ENCODE measurements at regions not wholly inside any gene's neighbourhood (a gene's known extent, or its start where the extent isn't known, plus 50 kb on each side); places are given as distances from the start of the nearest gene placed in this dataset.

DNA sequence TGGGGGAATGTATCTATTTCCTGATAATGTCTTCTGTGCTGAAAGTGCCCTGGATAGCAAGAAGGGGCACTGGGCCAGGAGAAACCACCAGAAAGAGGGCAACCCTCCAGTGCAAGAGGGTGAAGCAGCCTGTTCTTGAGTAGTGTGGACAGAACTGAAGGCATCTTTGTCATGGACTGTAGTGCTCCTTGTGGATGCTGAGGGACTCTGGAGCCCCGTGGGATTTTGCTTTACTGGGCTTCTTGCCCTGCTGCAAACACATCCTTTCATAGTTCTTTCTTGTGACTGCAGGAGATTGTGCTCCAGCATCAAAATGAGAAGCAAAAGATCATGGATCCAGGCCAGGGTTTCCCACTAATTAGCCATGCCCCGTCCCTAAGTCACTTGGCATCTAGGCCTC lies 300.6 kb downstream of the ZNF326 start:
- Mint-ChIP-seq H3K9me3 (no peaks in the 10 kb centered on the region), H3K4me1 (peaks cover 6% of the 10 kb centered on the region; the same call in 2 of the 3 replicates), H3K4me3 (no peak overlapping the region), H3K27ac (no peak overlapping the region), H3K36me3 (ENCODE audit: low read depth) (no peaks in the 10 kb centered on the region), H3K27me3 (ENCODE audit: insufficient read depth, low read depth, poor library complexity) (no peaks in the 10 kb centered on the region)
- TF ChIP-seq JUNB (IDR thresholded peaks at IDR 0.05; ENCODE audit: unreplicated experiment): no peak
- TF ChIP-seq, protein P1, sequence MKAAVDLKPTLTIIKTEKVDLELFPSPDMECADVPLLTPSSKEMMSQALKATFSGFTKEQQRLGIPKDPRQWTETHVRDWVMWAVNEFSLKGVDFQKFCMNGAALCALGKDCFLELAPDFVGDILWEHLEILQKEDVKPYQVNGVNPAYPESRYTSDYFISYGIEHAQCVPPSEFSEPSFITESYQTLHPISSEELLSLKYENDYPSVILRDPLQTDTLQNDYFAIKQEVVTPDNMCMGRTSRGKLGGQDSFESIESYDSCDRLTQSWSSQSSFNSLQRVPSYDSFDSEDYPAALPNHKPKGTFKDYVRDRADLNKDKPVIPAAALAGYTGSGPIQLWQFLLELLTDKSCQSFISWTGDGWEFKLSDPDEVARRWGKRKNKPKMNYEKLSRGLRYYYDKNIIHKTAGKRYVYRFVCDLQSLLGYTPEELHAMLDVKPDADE (IDR thresholded peaks at IDR 0.05): no peak
- TF ChIP-seq, protein P2, sequence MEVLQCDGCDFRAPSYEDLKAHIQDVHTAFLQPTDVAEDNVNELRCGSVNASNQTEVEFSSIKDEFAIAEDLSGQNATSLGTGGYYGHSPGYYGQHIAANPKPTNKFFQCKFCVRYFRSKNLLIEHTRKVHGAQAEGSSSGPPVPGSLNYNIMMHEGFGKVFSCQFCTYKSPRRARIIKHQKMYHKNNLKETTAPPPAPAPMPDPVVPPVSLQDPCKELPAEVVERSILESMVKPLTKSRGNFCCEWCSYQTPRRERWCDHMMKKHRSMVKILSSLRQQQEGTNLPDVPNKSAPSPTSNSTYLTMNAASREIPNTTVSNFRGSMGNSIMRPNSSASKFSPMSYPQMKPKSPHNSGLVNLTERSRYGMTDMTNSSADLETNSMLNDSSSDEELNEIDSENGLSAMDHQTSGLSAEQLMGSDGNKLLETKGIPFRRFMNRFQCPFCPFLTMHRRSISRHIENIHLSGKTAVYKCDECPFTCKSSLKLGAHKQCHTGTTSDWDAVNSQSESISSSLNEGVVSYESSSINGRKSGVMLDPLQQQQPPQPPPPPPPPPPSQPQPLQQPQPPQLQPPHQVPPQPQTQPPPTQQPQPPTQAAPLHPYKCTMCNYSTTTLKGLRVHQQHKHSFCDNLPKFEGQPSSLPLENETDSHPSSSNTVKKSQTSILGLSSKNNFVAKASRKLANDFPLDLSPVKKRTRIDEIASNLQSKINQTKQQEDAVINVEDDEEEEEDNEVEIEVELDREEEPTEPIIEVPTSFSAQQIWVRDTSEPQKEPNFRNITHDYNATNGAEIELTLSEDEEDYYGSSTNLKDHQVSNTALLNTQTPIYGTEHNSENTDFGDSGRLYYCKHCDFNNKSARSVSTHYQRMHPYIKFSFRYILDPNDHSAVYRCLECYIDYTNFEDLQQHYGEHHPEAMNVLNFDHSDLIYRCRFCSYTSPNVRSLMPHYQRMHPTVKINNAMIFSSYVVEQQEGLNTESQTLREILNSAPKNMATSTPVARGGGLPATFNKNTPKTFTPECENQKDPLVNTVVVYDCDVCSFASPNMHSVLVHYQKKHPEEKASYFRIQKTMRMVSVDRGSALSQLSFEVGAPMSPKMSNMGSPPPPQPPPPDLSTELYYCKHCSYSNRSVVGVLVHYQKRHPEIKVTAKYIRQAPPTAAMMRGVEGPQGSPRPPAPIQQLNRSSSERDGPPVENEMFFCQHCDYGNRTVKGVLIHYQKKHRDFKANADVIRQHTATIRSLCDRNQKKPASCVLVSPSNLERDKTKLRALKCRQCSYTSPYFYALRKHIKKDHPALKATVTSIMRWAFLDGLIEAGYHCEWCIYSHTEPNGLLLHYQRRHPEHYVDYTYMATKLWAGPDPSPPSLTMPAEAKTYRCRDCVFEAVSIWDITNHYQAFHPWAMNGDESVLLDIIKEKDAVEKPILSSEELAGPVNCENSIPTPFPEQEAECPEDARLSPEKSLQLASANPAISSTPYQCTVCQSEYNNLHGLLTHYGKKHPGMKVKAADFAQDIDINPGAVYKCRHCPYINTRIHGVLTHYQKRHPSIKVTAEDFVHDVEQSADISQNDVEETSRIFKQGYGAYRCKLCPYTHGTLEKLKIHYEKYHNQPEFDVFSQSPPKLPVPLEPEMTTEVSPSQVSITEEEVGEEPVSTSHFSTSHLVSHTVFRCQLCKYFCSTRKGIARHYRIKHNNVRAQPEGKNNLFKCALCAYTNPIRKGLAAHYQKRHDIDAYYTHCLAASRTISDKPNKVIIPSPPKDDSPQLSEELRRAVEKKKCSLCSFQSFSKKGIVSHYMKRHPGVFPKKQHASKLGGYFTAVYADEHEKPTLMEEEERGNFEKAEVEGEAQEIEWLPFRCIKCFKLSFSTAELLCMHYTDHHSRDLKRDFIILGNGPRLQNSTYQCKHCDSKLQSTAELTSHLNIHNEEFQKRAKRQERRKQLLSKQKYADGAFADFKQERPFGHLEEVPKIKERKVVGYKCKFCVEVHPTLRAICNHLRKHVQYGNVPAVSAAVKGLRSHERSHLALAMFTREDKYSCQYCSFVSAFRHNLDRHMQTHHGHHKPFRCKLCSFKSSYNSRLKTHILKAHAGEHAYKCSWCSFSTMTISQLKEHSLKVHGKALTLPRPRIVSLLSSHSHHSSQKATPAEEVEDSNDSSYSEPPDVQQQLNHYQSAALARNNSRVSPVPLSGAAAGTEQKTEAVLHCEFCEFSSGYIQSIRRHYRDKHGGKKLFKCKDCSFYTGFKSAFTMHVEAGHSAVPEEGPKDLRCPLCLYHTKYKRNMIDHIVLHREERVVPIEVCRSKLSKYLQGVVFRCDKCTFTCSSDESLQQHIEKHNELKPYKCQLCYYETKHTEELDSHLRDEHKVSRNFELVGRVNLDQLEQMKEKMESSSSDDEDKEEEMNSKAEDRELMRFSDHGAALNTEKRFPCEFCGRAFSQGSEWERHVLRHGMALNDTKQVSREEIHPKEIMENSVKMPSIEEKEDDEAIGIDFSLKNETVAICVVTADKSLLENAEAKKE (CRISPR knock-in tag; IDR thresholded peaks at IDR 0.05): no peak
- DNase-seq (ENCODE audit: low spot score) (no peak), ATAC-seq (no peak)
- H3F3A ChIP-seq (replicated peaks; ENCODE audit: low read depth): no peaks in the 10 kb centered on the region
- H4K20me1 ChIP-seq (replicated peaks; ENCODE audit: insufficient read depth): no peaks in the 10 kb centered on the region
- no peak overlapping the region for H3K4me2 ChIP-seq
- no peaks in the 10 kb centered on the region for H3K36me3 ChIP-seq (ENCODE audit: insufficient read depth)
- no peaks in the 10 kb centered on the region for H3K4me1 ChIP-seq (ENCODE audit: insufficient read depth)
- H3K27me3 ChIP-seq (ENCODE audit: insufficient read depth): no peaks in the 10 kb centered on the region
- H2AFZ ChIP-seq: no peak overlapping the region
- no peaks in the 10 kb centered on the region for H3K9me2 ChIP-seq (ENCODE audit: insufficient read depth)
- no peak overlapping the region for H3K4me3 ChIP-seq
- no peaks in the 10 kb centered on the region for H3K79me2 ChIP-seq (replicated peaks; ENCODE audit: insufficient read depth)
- H3K27ac ChIP-seq (ENCODE audit: low read depth): no peak overlapping the region

- no peaks in the 10 kb centered on the region for H3K9me2 ChIP-seq (ENCODE audit: insufficient read depth)
- H4K20me1 ChIP-seq (replicated peaks; ENCODE audit: insufficient read depth): no peaks in the 10 kb centered on the region
- no peaks in the 10 kb centered on the region for H3K9me3 Mint-ChIP-seq
- H3K79me2 ChIP-seq (replicated peaks; ENCODE audit: insufficient read depth): no peaks in the 10 kb centered on the region
- H3K27me3 Mint-ChIP-seq (ENCODE audit: insufficient read depth, low read depth, poor library complexity): no peaks in the 10 kb centered on the region
- H3K27ac Mint-ChIP-seq: no peak overlapping the region
- no peaks in the 10 kb centered on the region; the same call in 2 of the 3 replicates for H3K4me1 Mint-ChIP-seq
- DNase-seq (ENCODE audit: low spot score): no peak
- H3K27ac ChIP-seq (ENCODE audit: low read depth): no peak overlapping the region
- no peak overlapping the region for H3K4me2 ChIP-seq
- no peaks in the 10 kb centered on the region for H3K36me3 ChIP-seq (ENCODE audit: insufficient read depth)
- H3K4me1 ChIP-seq (ENCODE audit: insufficient read depth): no peaks in the 10 kb centered on the region
- ATAC-seq: no peak
- no peak overlapping the region for H3K4me3 Mint-ChIP-seq
- no peak overlapping the region for H3K4me3 ChIP-seq
- H3F3A ChIP-seq (replicated peaks; ENCODE audit: low read depth): no peaks in the 10 kb centered on the region
- H3K36me3 Mint-ChIP-seq (ENCODE audit: low read depth): no peaks in the 10 kb centered on the region
- no peaks in the 10 kb centered on the region for H3K27me3 ChIP-seq (ENCODE audit: insufficient read depth)
- no peak overlapping the region for H2AFZ ChIP-seq
- TF ChIP-seq JUNB (IDR thresholded peaks at IDR 0.05; ENCODE audit: unreplicated experiment) (no peak), NANOG (IDR thresholded peaks at IDR 0.05; ENCODE audit: borderline replicate concordance) (no peak), ZNF114 (CRISPR knock-in tag; IDR thresholded peaks at IDR 0.05) (no peak)
- TF ChIP-seq, protein P3, sequence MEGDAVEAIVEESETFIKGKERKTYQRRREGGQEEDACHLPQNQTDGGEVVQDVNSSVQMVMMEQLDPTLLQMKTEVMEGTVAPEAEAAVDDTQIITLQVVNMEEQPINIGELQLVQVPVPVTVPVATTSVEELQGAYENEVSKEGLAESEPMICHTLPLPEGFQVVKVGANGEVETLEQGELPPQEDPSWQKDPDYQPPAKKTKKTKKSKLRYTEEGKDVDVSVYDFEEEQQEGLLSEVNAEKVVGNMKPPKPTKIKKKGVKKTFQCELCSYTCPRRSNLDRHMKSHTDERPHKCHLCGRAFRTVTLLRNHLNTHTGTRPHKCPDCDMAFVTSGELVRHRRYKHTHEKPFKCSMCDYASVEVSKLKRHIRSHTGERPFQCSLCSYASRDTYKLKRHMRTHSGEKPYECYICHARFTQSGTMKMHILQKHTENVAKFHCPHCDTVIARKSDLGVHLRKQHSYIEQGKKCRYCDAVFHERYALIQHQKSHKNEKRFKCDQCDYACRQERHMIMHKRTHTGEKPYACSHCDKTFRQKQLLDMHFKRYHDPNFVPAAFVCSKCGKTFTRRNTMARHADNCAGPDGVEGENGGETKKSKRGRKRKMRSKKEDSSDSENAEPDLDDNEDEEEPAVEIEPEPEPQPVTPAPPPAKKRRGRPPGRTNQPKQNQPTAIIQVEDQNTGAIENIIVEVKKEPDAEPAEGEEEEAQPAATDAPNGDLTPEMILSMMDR (conservative IDR thresholded peaks at IDR 0.05; ENCODE audit: low read depth in 2 of 2): no peak
- TF ChIP-seq, protein P4, sequence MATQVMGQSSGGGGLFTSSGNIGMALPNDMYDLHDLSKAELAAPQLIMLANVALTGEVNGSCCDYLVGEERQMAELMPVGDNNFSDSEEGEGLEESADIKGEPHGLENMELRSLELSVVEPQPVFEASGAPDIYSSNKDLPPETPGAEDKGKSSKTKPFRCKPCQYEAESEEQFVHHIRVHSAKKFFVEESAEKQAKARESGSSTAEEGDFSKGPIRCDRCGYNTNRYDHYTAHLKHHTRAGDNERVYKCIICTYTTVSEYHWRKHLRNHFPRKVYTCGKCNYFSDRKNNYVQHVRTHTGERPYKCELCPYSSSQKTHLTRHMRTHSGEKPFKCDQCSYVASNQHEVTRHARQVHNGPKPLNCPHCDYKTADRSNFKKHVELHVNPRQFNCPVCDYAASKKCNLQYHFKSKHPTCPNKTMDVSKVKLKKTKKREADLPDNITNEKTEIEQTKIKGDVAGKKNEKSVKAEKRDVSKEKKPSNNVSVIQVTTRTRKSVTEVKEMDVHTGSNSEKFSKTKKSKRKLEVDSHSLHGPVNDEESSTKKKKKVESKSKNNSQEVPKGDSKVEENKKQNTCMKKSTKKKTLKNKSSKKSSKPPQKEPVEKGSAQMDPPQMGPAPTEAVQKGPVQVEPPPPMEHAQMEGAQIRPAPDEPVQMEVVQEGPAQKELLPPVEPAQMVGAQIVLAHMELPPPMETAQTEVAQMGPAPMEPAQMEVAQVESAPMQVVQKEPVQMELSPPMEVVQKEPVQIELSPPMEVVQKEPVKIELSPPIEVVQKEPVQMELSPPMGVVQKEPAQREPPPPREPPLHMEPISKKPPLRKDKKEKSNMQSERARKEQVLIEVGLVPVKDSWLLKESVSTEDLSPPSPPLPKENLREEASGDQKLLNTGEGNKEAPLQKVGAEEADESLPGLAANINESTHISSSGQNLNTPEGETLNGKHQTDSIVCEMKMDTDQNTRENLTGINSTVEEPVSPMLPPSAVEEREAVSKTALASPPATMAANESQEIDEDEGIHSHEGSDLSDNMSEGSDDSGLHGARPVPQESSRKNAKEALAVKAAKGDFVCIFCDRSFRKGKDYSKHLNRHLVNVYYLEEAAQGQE (IDR thresholded peaks at IDR 0.05; ENCODE audit: unreplicated experiment): no peak
Measured at GRCh38 chr1:90291431-90292216, 296.7 kb downstream of the ZNF326 start.

Measured in GM23338 (cell line).